WTC11 (cell line): ENCODE measurements at regions not wholly inside any gene's neighbourhood (a gene's known extent, or its start where the extent isn't known, plus 50 kb on each side); places are given as distances from the start of the nearest gene placed in this dataset.

Experiments used
- ATAC-seq: fragments of 200-7000 bp; cut with Tn5 transposase; 2 replicates; pipeline ENCODE4 v1.10.0; 2021; ENCODE audit warnings: mild to moderate bottlenecking, moderate library complexity
- CTCF ChIA-PET: fragments of 300-600 bp; sonication (Branson Sonifier 250); formaldehyde crosslinking; loops from one replicate; lab custom pipeline; 2021; ENCODE audit warnings: antibody characterized with exemption; lab: Charles Lee
- POLR2A ChIA-PET: fragments of 350-600 bp; sonication (Branson Sonifier 250); formaldehyde crosslinking; loops from one replicate; lab custom pipeline; 2021; ENCODE audit warnings: antibody characterized with exemption; lab: Charles Lee
- DNase-seq: peaks from one replicate; pipeline ENCODE4 v3.0.0; 2021; ENCODE audit warnings: low spot score
- H3K27ac Mint-ChIP-seq: 2 replicates; pipeline ENCODE4 v1.8.0; 2021; ENCODE audit warnings: mixed read lengths
- H3K27me3 Mint-ChIP-seq: 2 replicates; pipeline ENCODE4 v1.8.0; 2021; ENCODE audit warnings: low read depth, mild to moderate bottlenecking, moderate library complexity, mixed read lengths
- H3K36me3 Mint-ChIP-seq: 2 replicates; pipeline ENCODE4 v1.8.0; 2021; ENCODE audit warnings: mixed read lengths
- H3K4me1 Mint-ChIP-seq: 2 replicates; pipeline ENCODE4 v1.8.0; 2022; ENCODE audit warnings: mixed read lengths
- H3K4me3 Mint-ChIP-seq: 2 replicates; pipeline ENCODE4 v1.8.0; 2021; ENCODE audit warnings: mild to moderate bottlenecking, moderate library complexity, mixed read lengths
- H3K9me3 Mint-ChIP-seq: 2 replicates; pipeline ENCODE4 v1.8.0; 2021; ENCODE audit warnings: mixed read lengths
- ETV6 ChIP-seq: sonication (generic); formaldehyde crosslinking; IDR thresholded peaks from 2 replicates; pipeline ENCODE4 v1.8.1; 2022; ENCODE audit warnings: mild to moderate bottlenecking, missing genetic modification reagents
- FOXJ3 ChIP-seq: sonication (generic); formaldehyde crosslinking; IDR thresholded peaks from 2 replicates; pipeline ENCODE4 v1.9.0; 2021; ENCODE audit warnings: missing genetic modification reagents, mild to moderate bottlenecking, borderline replicate concordance
- GABPB1 ChIP-seq: sonication (generic); formaldehyde crosslinking; IDR thresholded peaks from 2 replicates; pipeline ENCODE4 v1.8.1; 2023; ENCODE audit warnings: mild to moderate bottlenecking, missing genetic modification reagents
- RORB ChIP-seq: fragments of 250-450 bp; sonication (Bioruptor Pico); IDR thresholded peaks from 2 replicates; pipeline ENCODE4 v1.9.0; 2021; ENCODE audit warnings: mild to moderate bottlenecking
- SMAD3 ChIP-seq: sonication (generic); formaldehyde crosslinking; IDR thresholded peaks from 2 replicates; pipeline ENCODE4 v1.8.0; 2022; ENCODE audit warnings: missing genetic modification reagents, mild to moderate bottlenecking, borderline replicate concordance
- SMAD4 ChIP-seq: sonication (generic); formaldehyde crosslinking; IDR thresholded peaks from 2 replicates; pipeline ENCODE4 v1.8.0; 2022; ENCODE audit warnings: mild to moderate bottlenecking, missing genetic modification reagents
- SOX15 ChIP-seq: fragments of 250-450 bp; sonication (Bioruptor Pico); IDR thresholded peaks from 2 replicates; pipeline ENCODE4 v1.9.0; 2021; ENCODE audit warnings: mild to moderate bottlenecking
- ZNF138 ChIP-seq: sonication (generic); formaldehyde crosslinking; conservative IDR thresholded peaks from 2 replicates; pipeline ENCODE4 v1.8.1; 2022; ENCODE audit warnings: mild to moderate bottlenecking, moderate library complexity, missing genetic modification reagents
- ZNF263 ChIP-seq: sonication (generic); formaldehyde crosslinking; IDR thresholded peaks from 2 replicates; pipeline ENCODE4 v1.8.1; 2022; ENCODE audit warnings: low read depth, mild to moderate bottlenecking, moderate library complexity, missing genetic modification reagents
- ZNF317 ChIP-seq: sonication (generic); formaldehyde crosslinking; IDR thresholded peaks from 2 replicates; pipeline ENCODE4 v1.8.1; 2023; ENCODE audit warnings: low read depth, mild to moderate bottlenecking, moderate library complexity, missing genetic modification reagents, borderline replicate concordance
- TF ChIP-seq, protein P1 (sequence below): fragments of 250-450 bp; sonication (Bioruptor Pico); IDR thresholded peaks from 2 replicates; pipeline ENCODE4 v1.9.0; 2021; ENCODE audit warnings: mild to moderate bottlenecking, borderline replicate concordance
- TF ChIP-seq, protein P2 (sequence below): fragments of 250-450 bp; sonication (Bioruptor Pico); IDR thresholded peaks from 2 replicates; pipeline ENCODE4 v1.8.0; 2021; ENCODE audit warnings: mild to moderate bottlenecking
- TF ChIP-seq, protein P3 (sequence below): fragments of 250-450 bp; sonication (Bioruptor Pico); IDR thresholded peaks from 2 replicates; pipeline ENCODE4 v1.9.0; 2021; ENCODE audit warnings: mild to moderate bottlenecking
- TF ChIP-seq, protein P4 (sequence below): fragments of 200-600 bp; IDR thresholded peaks from 2 replicates; pipeline ENCODE4 v1.8.0; 2022; ENCODE audit warnings: antibody characterized with exemption
- TF ChIP-seq, protein P5 (sequence below): sonication (generic); formaldehyde crosslinking; IDR thresholded peaks from 2 replicates; pipeline ENCODE4 v1.8.0; 2022; ENCODE audit warnings: mild to moderate bottlenecking, missing genetic modification reagents
- TF ChIP-seq, protein P6 (sequence below): sonication (generic); formaldehyde crosslinking; IDR thresholded peaks from 2 replicates; pipeline ENCODE4 v1.8.1; 2023; ENCODE audit warnings: mild to moderate bottlenecking, missing genetic modification reagents, moderate library complexity
- TF ChIP-seq, protein P7 (sequence below): sonication (generic); formaldehyde crosslinking; IDR thresholded peaks from 2 replicates; pipeline ENCODE4 v1.8.0; 2022; ENCODE audit warnings: missing genetic modification reagents

DNA sequence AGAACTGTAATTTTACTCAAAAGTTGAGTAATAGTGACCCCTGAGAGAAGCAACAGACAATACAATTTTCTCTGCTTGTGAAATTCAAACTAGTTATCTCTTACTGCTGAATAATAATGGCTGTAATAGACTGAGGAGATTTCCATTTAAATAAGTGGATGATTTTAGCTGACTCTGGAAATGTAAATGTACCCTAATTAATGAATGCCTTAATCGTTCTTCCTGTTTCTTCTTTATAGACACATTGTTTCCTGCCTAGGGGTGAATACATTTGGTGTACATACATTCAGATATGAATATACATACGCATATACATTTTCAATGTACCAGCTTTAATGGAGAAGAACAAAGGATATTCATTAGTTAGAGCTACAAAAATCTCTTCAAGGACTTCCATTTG, 611.9 kb downstream of the TFAP2B start:
- ChIA-PET CTCF (interaction anchor here (0.6 kb wide), 1 partner anchor 20 kb away, joined by 3 read pairs; no protein-coding TSS in a partner anchor), POLR2A (no interaction called here)
- Mint-ChIP-seq H3K27ac (peak overlapping the region; percentile 27; the same call in 1 of the 2 replicates), H3K4me3 (no peak overlapping the region), H3K36me3 (no peaks in the 10 kb centered on the region), H3K9me3 (no peaks in the 10 kb centered on the region)
- DNase-seq (no peak), ATAC-seq (no peak)
- TF ChIP-seq GABPB1 (CRISPR knock-in tag) (no peak), ZNF263 (no peak), ZNF138 (CRISPR knock-in tag) (no peak), SMAD4 (CRISPR knock-in tag) (no peak)
- TF ChIP-seq, protein P1, sequence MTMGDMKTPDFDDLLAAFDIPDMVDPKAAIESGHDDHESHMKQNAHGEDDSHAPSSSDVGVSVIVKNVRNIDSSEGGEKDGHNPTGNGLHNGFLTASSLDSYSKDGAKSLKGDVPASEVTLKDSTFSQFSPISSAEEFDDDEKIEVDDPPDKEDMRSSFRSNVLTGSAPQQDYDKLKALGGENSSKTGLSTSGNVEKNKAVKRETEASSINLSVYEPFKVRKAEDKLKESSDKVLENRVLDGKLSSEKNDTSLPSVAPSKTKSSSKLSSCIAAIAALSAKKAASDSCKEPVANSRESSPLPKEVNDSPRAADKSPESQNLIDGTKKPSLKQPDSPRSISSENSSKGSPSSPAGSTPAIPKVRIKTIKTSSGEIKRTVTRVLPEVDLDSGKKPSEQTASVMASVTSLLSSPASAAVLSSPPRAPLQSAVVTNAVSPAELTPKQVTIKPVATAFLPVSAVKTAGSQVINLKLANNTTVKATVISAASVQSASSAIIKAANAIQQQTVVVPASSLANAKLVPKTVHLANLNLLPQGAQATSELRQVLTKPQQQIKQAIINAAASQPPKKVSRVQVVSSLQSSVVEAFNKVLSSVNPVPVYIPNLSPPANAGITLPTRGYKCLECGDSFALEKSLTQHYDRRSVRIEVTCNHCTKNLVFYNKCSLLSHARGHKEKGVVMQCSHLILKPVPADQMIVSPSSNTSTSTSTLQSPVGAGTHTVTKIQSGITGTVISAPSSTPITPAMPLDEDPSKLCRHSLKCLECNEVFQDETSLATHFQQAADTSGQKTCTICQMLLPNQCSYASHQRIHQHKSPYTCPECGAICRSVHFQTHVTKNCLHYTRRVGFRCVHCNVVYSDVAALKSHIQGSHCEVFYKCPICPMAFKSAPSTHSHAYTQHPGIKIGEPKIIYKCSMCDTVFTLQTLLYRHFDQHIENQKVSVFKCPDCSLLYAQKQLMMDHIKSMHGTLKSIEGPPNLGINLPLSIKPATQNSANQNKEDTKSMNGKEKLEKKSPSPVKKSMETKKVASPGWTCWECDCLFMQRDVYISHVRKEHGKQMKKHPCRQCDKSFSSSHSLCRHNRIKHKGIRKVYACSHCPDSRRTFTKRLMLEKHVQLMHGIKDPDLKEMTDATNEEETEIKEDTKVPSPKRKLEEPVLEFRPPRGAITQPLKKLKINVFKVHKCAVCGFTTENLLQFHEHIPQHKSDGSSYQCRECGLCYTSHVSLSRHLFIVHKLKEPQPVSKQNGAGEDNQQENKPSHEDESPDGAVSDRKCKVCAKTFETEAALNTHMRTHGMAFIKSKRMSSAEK (CRISPR knock-in tag): no peak
- TF ChIP-seq, protein P2, sequence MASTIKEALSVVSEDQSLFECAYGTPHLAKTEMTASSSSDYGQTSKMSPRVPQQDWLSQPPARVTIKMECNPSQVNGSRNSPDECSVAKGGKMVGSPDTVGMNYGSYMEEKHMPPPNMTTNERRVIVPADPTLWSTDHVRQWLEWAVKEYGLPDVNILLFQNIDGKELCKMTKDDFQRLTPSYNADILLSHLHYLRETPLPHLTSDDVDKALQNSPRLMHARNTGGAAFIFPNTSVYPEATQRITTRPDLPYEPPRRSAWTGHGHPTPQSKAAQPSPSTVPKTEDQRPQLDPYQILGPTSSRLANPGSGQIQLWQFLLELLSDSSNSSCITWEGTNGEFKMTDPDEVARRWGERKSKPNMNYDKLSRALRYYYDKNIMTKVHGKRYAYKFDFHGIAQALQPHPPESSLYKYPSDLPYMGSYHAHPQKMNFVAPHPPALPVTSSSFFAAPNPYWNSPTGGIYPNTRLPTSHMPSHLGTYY (CRISPR knock-in tag): no peak
- TF ChIP-seq, all 79 proteins: peak for 0
- Mint-ChIP-seq H3K27me3 (no peaks in the 10 kb centered on the region), H3K4me1 (peaks cover 29% of the 10 kb centered on the region)

DNA sequence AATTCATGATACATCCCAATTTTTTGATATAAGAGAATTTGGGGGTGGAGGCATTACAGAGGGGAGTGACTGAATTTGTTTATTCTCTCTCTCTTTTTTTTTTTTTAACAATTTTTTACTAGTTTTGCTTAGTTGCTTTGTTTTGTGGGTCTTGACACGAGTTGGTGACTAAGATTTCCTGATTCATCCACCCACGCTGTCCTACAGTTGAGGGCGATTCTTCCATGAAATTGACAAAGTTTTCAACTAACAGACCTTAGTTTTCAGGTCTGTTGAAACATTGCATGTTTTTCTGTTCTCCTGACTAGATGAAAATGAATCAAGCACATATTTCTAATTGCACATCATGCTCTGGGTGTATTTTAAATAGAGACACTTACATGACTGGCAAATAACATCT, 613.8 kb downstream of the TFAP2B start:
- H3K4me3 Mint-ChIP-seq: no peak overlapping the region
- H3K27ac Mint-ChIP-seq: no peak overlapping the region
- no peaks in the 10 kb centered on the region for H3K9me3 Mint-ChIP-seq
- CTCF ChIA-PET: no interaction called here
- no peaks in the 10 kb centered on the region for H3K36me3 Mint-ChIP-seq
- POLR2A ChIA-PET: no interaction called here
- H3K27me3 Mint-ChIP-seq: no peaks in the 10 kb centered on the region
- ATAC-seq (no peak), DNase-seq (no peak)
- peaks cover 29% of the 10 kb centered on the region for H3K4me1 Mint-ChIP-seq
- TF ChIP-seq, protein P3, sequence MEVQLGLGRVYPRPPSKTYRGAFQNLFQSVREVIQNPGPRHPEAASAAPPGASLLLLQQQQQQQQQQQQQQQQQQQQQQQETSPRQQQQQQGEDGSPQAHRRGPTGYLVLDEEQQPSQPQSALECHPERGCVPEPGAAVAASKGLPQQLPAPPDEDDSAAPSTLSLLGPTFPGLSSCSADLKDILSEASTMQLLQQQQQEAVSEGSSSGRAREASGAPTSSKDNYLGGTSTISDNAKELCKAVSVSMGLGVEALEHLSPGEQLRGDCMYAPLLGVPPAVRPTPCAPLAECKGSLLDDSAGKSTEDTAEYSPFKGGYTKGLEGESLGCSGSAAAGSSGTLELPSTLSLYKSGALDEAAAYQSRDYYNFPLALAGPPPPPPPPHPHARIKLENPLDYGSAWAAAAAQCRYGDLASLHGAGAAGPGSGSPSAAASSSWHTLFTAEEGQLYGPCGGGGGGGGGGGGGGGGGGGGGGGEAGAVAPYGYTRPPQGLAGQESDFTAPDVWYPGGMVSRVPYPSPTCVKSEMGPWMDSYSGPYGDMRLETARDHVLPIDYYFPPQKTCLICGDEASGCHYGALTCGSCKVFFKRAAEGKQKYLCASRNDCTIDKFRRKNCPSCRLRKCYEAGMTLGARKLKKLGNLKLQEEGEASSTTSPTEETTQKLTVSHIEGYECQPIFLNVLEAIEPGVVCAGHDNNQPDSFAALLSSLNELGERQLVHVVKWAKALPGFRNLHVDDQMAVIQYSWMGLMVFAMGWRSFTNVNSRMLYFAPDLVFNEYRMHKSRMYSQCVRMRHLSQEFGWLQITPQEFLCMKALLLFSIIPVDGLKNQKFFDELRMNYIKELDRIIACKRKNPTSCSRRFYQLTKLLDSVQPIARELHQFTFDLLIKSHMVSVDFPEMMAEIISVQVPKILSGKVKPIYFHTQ (CRISPR knock-in tag): no peak
- TF ChIP-seq, protein P4, sequence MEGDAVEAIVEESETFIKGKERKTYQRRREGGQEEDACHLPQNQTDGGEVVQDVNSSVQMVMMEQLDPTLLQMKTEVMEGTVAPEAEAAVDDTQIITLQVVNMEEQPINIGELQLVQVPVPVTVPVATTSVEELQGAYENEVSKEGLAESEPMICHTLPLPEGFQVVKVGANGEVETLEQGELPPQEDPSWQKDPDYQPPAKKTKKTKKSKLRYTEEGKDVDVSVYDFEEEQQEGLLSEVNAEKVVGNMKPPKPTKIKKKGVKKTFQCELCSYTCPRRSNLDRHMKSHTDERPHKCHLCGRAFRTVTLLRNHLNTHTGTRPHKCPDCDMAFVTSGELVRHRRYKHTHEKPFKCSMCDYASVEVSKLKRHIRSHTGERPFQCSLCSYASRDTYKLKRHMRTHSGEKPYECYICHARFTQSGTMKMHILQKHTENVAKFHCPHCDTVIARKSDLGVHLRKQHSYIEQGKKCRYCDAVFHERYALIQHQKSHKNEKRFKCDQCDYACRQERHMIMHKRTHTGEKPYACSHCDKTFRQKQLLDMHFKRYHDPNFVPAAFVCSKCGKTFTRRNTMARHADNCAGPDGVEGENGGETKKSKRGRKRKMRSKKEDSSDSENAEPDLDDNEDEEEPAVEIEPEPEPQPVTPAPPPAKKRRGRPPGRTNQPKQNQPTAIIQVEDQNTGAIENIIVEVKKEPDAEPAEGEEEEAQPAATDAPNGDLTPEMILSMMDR: no peak
- TF ChIP-seq, protein P5, sequence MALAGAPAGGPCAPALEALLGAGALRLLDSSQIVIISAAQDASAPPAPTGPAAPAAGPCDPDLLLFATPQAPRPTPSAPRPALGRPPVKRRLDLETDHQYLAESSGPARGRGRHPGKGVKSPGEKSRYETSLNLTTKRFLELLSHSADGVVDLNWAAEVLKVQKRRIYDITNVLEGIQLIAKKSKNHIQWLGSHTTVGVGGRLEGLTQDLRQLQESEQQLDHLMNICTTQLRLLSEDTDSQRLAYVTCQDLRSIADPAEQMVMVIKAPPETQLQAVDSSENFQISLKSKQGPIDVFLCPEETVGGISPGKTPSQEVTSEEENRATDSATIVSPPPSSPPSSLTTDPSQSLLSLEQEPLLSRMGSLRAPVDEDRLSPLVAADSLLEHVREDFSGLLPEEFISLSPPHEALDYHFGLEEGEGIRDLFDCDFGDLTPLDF (CRISPR knock-in tag): no peak
- TF ChIP-seq ETV6 (no peak), FOXJ3 (CRISPR knock-in tag) (no peak), ZNF263 (no peak), RORB (CRISPR knock-in tag) (no peak), SOX15 (CRISPR knock-in tag) (no peak), ZNF317 (CRISPR knock-in tag) (no peak), SMAD3 (CRISPR knock-in tag) (no peak)
- TF ChIP-seq, protein P2 (CRISPR knock-in tag): no peak
- TF ChIP-seq, protein P6, sequence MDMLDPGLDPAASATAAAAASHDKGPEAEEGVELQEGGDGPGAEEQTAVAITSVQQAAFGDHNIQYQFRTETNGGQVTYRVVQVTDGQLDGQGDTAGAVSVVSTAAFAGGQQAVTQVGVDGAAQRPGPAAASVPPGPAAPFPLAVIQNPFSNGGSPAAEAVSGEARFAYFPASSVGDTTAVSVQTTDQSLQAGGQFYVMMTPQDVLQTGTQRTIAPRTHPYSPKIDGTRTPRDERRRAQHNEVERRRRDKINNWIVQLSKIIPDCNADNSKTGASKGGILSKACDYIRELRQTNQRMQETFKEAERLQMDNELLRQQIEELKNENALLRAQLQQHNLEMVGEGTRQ (CRISPR knock-in tag): no peak
- TF ChIP-seq, protein P7, sequence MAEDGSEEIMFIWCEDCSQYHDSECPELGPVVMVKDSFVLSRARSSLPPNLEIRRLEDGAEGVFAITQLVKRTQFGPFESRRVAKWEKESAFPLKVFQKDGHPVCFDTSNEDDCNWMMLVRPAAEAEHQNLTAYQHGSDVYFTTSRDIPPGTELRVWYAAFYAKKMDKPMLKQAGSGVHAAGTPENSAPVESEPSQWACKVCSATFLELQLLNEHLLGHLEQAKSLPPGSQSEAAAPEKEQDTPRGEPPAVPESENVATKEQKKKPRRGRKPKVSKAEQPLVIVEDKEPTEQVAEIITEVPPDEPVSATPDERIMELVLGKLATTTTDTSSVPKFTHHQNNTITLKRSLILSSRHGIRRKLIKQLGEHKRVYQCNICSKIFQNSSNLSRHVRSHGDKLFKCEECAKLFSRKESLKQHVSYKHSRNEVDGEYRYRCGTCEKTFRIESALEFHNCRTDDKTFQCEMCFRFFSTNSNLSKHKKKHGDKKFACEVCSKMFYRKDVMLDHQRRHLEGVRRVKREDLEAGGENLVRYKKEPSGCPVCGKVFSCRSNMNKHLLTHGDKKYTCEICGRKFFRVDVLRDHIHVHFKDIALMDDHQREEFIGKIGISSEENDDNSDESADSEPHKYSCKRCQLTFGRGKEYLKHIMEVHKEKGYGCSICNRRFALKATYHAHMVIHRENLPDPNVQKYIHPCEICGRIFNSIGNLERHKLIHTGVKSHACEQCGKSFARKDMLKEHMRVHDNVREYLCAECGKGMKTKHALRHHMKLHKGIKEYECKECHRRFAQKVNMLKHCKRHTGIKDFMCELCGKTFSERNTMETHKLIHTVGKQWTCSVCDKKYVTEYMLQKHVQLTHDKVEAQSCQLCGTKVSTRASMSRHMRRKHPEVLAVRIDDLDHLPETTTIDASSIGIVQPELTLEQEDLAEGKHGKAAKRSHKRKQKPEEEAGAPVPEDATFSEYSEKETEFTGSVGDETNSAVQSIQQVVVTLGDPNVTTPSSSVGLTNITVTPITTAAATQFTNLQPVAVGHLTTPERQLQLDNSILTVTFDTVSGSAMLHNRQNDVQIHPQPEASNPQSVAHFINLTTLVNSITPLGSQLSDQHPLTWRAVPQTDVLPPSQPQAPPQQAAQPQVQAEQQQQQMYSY (CRISPR knock-in tag): no peak
